Endothelial cell of umbilical vein (primary cell): ENCODE measurements at regions not wholly inside any gene's neighbourhood (a gene's known extent, or its start where the extent isn't known, plus 50 kb on each side); places are given as distances from the start of the nearest gene placed in this dataset.

ENCODE experiments used
- BruUV-seq: library from RNA; stranded (reverse); fragments of 400-500 nt; replicated peaks from 2 replicates; lab custom pipeline; 2021; lab: Mats Ljungman, UMichigan
- CTCF ChIA-PET: fragments of 300-600, 350-600 bp; sonication (Branson Sonifier 250); formaldehyde crosslinking; loops from one replicate; lab custom pipeline; 2021; ENCODE audit warnings: antibody characterized with exemption, inconsistent platforms; lab: Charles Lee
- POLR2A ChIA-PET: fragments of 300-600, 350-600 bp; sonication (Branson Sonifier 250); formaldehyde crosslinking; loops from one replicate; lab custom pipeline; 2021; ENCODE audit warnings: antibody characterized with exemption, inconsistent platforms; lab: Charles Lee
- DNase-seq: peaks from one replicate; pipeline ENCODE4 v3.0.0-alpha.2; 2011; ENCODE audit warnings: low read depth, low spot score
- FAIRE-seq: peaks from 2 replicates; lab custom pipeline; 2011; peaks lifted over from hg19 to GRCh38; lab: Jason Lieb, UNC
- H2AFZ ChIP-seq: 2 replicates; pipeline ENCODE4 v1.6.0; 2012; ENCODE audit warnings: low read depth, low read length, control low read depth, inconsistent platforms
- H3K27ac ChIP-seq: 2 replicates; pipeline ENCODE4 v1.5.1; 2011; ENCODE audit warnings: low read depth, mild to moderate bottlenecking, control low read depth, low read length, moderate library complexity; ENCODE audit not compliant: insufficient read depth
- H3K27me3 ChIP-seq, 2 experiments: 2 replicates each; pipeline versions ENCODE4 v1.6.0 to v1.6.1; 2011; ENCODE audit warnings: low read length in 2 of 2, mixed read lengths in 1 of 2; ENCODE audit not compliant: control insufficient read depth in 2 of 2, insufficient read depth in 2 of 2
- H3K36me3 ChIP-seq, 2 experiments: 2 replicates in 1 of 2; 3 replicates in 1 of 2; pipeline ENCODE4 v1.5.1; 2011; ENCODE audit warnings: low read length in 2 of 2, mild to moderate bottlenecking in 1 of 2, moderate library complexity in 1 of 2; ENCODE audit not compliant: control insufficient read depth in 2 of 2, insufficient read depth in 2 of 2; ENCODE audit errors: extremely low read depth in 1 of 2
- H3K4me1 ChIP-seq: 3 replicates; pipeline ENCODE4 v1.5.1; 2011; ENCODE audit warnings: mild to moderate bottlenecking, low read length; ENCODE audit not compliant: control insufficient read depth, insufficient read depth; ENCODE audit errors: extremely low read depth
- H3K4me2 ChIP-seq: 2 replicates; pipeline ENCODE4 v1.6.1; 2011; ENCODE audit warnings: low read length, control low read depth, mixed read lengths; ENCODE audit not compliant: insufficient read depth
- H3K4me3 ChIP-seq, 3 experiments: fragments of 200-600 bp in 1 of 3; sonication (generic), shearing (Covaris generic) in 1 of 3; replicated peaks in 1 of 3; 2 replicates each; pipeline ENCODE4 v1.5.1; 2011 to 2016; ENCODE audit warnings: control low read depth in 3 of 3, low read length in 3 of 3, mild to moderate bottlenecking in 2 of 3, inconsistent platforms in 1 of 3, low read depth in 1 of 3, moderate library complexity in 1 of 3; ENCODE audit not compliant: insufficient read depth in 1 of 3
- H3K79me2 ChIP-seq: 2 replicates; pipeline ENCODE4 v1.6.0; 2012; ENCODE audit warnings: low read length, inconsistent platforms; ENCODE audit not compliant: control insufficient read depth, insufficient read depth
- H3K9ac ChIP-seq: replicated peaks from 2 replicates; pipeline ENCODE3; 2011; ENCODE audit warnings: low read length, control low read depth; ENCODE audit not compliant: insufficient read depth; ENCODE audit errors: extremely low read depth
- H3K9me1 ChIP-seq: replicated peaks from 3 replicates; pipeline ENCODE4 v1.6.0; 2011; ENCODE audit warnings: mild to moderate bottlenecking, low read length; ENCODE audit not compliant: control insufficient read depth, insufficient read depth; ENCODE audit errors: extremely low read depth
- H3K9me3 ChIP-seq: replicated peaks from 2 replicates; pipeline ENCODE4 v1.5.1; 2012; ENCODE audit warnings: low read length, inconsistent platforms; ENCODE audit not compliant: control insufficient read depth, insufficient read depth
- H4K20me1 ChIP-seq: replicated peaks from 2 replicates; pipeline ENCODE3; 2011; ENCODE audit warnings: mild to moderate bottlenecking, low read length; ENCODE audit not compliant: control insufficient read depth, insufficient read depth; ENCODE audit errors: extremely low read depth
- EZH2 ChIP-seq: IDR thresholded peaks from 2 replicates; pipeline ENCODE4 v1.6.1; 2012; ENCODE audit warnings: borderline replicate concordance, low read depth, mild to moderate bottlenecking, moderate library complexity, low read length, inconsistent platforms; ENCODE audit not compliant: severe bottlenecking
- FOS ChIP-seq: IDR thresholded peaks from 2 replicates; pipeline ENCODE4 v1.6.1; 2011; ENCODE audit warnings: mild to moderate bottlenecking, low read length, moderate library complexity, borderline replicate concordance; ENCODE audit not compliant: insufficient read depth
- GATA2 ChIP-seq: IDR thresholded peaks from 2 replicates; pipeline ENCODE4 v1.7.0; 2011; ENCODE audit warnings: low read depth, mild to moderate bottlenecking, moderate library complexity, mixed read lengths, low read length; ENCODE audit not compliant: insufficient read length, insufficient read depth
- JUN ChIP-seq: IDR thresholded peaks from 2 replicates; pipeline ENCODE4 v1.6.1; 2011; ENCODE audit warnings: borderline replicate concordance, low read depth; ENCODE audit not compliant: insufficient read length, insufficient read depth
- MYC ChIP-seq: IDR thresholded peaks from one replicate; pipeline ENCODE4 v1.6.1; 2011; ENCODE audit warnings: mild to moderate bottlenecking, low read depth, low read length
- POLR2A ChIP-seq: IDR thresholded peaks from 2 replicates; pipeline ENCODE4 v1.6.1; 2012; ENCODE audit warnings: low read depth, mild to moderate bottlenecking, control low read depth, low read length
- POLR2AphosphoS5 ChIP-seq: IDR thresholded peaks from 2 replicates; pipeline ENCODE4 v1.6.1; 2012; ENCODE audit warnings: low read depth, mild to moderate bottlenecking, control low read depth, low read length, moderate library complexity; ENCODE audit not compliant: insufficient read depth
- dilution Hi-C: fragments of 300-500 bp; cut with MboI; formaldehyde crosslinking; loops from one replicate; pipeline ENCODE4 v1.15.0; 2019; ENCODE audit warnings: low sequenced_read_pairs; ENCODE audit not compliant: extremely low pct_ligation_motif_present
- intact Hi-C: fragments of 100-400 bp; cut with micrococcal nuclease; formaldehyde crosslinking; loops from one replicate; pipeline ENCODE4 v1.10.0; 2022
- TF ChIP-seq, protein P1 (sequence below): IDR thresholded peaks from 2 replicates; pipeline ENCODE4 v1.6.1; 2011; ENCODE audit not compliant: insufficient read depth, insufficient read length
- TF ChIP-seq, protein P2 (sequence below), 2 donors: IDR thresholded peaks; 1 replicate in 1 of 2; 2 replicates in 1 of 2; pipeline ENCODE4 v1.5.1; 2011; ENCODE audit warnings: low read length in 2 of 2, mild to moderate bottlenecking in 2 of 2, moderate library complexity in 2 of 2, control low read depth in 1 of 2, inconsistent platforms in 1 of 2, low read depth in 1 of 2; ENCODE audit not compliant: insufficient read depth in 1 of 2; ENCODE audit errors: extremely low read depth in 1 of 2

- H3K79me2 ChIP-seq: no peaks in the 10 kb centered on the region
- no TSS peak for BruUV-seq
- no peak overlapping the region for H3K27ac ChIP-seq
- H3K4me3 ChIP-seq: no peak overlapping the region
- H3K9me3 ChIP-seq: no peaks in the 10 kb centered on the region
- dilution Hi-C loops: no loop called here
- FAIRE-seq: no peak
- H3K36me3 ChIP-seq: no peaks in the 10 kb centered on the region
- ChIA-PET CTCF (interaction anchor here (1.0 to 1.2 kb wide), 4 partner anchors 9 to 35 kb away, joined by 3 to 4 read pairs (median 3); no protein-coding TSS in a partner anchor), POLR2A (no interaction called here)
- H3K9me1 ChIP-seq: no peaks in the 10 kb centered on the region
- intact Hi-C loops: no loop called here
- H3K4me2 ChIP-seq: no peak overlapping the region
- H2AFZ ChIP-seq: no peak overlapping the region
- no peaks in the 10 kb centered on the region for H3K27me3 ChIP-seq
- H4K20me1 ChIP-seq: no peaks in the 10 kb centered on the region
- no peaks in the 10 kb centered on the region for H3K4me1 ChIP-seq
- DNase-seq: no peak
- TF ChIP-seq, protein P1, sequence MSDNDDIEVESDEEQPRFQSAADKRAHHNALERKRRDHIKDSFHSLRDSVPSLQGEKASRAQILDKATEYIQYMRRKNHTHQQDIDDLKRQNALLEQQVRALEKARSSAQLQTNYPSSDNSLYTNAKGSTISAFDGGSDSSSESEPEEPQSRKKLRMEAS: no peak
- no peak for TF ChIP-seq JUN
- no peak overlapping the region for H3K9ac ChIP-seq
Observed at GRCh38 chr11:37712251-37712650, 1114.2 kb upstream of the RAG2 start.

- H3K4me2 ChIP-seq: no peak overlapping the region
- no peaks in the 10 kb centered on the region for H3K4me1 ChIP-seq
- no peak overlapping the region for H3K27ac ChIP-seq
- H2AFZ ChIP-seq: no peak overlapping the region
- TF ChIP-seq, protein P2, sequence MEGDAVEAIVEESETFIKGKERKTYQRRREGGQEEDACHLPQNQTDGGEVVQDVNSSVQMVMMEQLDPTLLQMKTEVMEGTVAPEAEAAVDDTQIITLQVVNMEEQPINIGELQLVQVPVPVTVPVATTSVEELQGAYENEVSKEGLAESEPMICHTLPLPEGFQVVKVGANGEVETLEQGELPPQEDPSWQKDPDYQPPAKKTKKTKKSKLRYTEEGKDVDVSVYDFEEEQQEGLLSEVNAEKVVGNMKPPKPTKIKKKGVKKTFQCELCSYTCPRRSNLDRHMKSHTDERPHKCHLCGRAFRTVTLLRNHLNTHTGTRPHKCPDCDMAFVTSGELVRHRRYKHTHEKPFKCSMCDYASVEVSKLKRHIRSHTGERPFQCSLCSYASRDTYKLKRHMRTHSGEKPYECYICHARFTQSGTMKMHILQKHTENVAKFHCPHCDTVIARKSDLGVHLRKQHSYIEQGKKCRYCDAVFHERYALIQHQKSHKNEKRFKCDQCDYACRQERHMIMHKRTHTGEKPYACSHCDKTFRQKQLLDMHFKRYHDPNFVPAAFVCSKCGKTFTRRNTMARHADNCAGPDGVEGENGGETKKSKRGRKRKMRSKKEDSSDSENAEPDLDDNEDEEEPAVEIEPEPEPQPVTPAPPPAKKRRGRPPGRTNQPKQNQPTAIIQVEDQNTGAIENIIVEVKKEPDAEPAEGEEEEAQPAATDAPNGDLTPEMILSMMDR (IDR thresholded peaks at IDR 0.05; ENCODE audit: extremely low read depth in 1 of 2, insufficient read depth in 1 of 2, low read depth in 1 of 2, low read length in 2 of 2): no peak
- TF ChIP-seq FOS (no peak), GATA2 (no peak), EZH2 (no peak), POLR2AphosphoS5 (no peak), MYC (no peak), POLR2A (no peak), JUN (no peak)
- TF ChIP-seq, protein P1: no peak
- H3K36me3 ChIP-seq: no peaks in the 10 kb centered on the region
- H3K9me3 ChIP-seq: no peaks in the 10 kb centered on the region
- H3K79me2 ChIP-seq: no peaks in the 10 kb centered on the region
- ChIA-PET CTCF (no interaction called here), POLR2A (no interaction called here)
- no peak overlapping the region for H3K9ac ChIP-seq
- FAIRE-seq (no peak), DNase-seq (no peak)
- no peaks in the 10 kb centered on the region for H3K9me1 ChIP-seq
- no TSS peak for BruUV-seq
- intact Hi-C loops (no loop called here), dilution Hi-C loops (no loop called here)
- H3K27me3 ChIP-seq: no peaks in the 10 kb centered on the region
- no peak overlapping the region for H3K4me3 ChIP-seq
- H4K20me1 ChIP-seq: no peaks in the 10 kb centered on the region
Observed at GRCh38 chr11:37710031-37710430, 1112.0 kb upstream of the RAG2 start.
